HCT116 (cell line): ENCODE measurements at regions not wholly inside any gene's neighbourhood (a gene's known extent, or its start where the extent isn't known, plus 50 kb on each side); places are given as distances from the start of the nearest gene placed in this dataset.

Experiments used
- CBX3 ChIP-seq: IDR thresholded peaks from 2 replicates; pipeline ENCODE4 v1.6.1; 2012; ENCODE audit warnings: low read depth
- CTCF ChIP-seq, 3 experiments: fragments of 200-600 bp in 1 of 3; sonication (generic) in 1 of 3; IDR thresholded peaks in 2 of 3; conservative IDR thresholded peaks in 1 of 3; 2 replicates each; pipeline ENCODE4 v1.5.1; 2012 to 2017; ENCODE audit warnings: low read depth in 2 of 3, low read length in 2 of 3, antibody characterized with exemption in 1 of 3, borderline replicate concordance in 1 of 3, control low read depth in 1 of 3, mild to moderate bottlenecking in 1 of 3, mixed read lengths in 1 of 3, mixed run types in 1 of 3, moderate library complexity in 1 of 3; ENCODE audit not compliant: insufficient read depth in 1 of 3
- EGR1 ChIP-seq: IDR thresholded peaks from 2 replicates; pipeline ENCODE4 v1.6.1; 2012; ENCODE audit warnings: low read depth
- EZH2phosphoT487 ChIP-seq: fragments of 200-600 bp; IDR thresholded peaks from 2 replicates; pipeline ENCODE4 v1.6.1; 2018; ENCODE audit warnings: antibody characterized with exemption, borderline replicate concordance
- POLR2A ChIP-seq: IDR thresholded peaks from 2 replicates; pipeline ENCODE4 v1.7.0; 2011; ENCODE audit warnings: borderline replicate concordance; ENCODE audit not compliant: insufficient read depth, insufficient read length; ENCODE audit errors: extremely low read depth
- POLR2AphosphoS5 ChIP-seq: IDR thresholded peaks from 2 replicates; pipeline ENCODE4 v1.6.1; 2011; ENCODE audit warnings: mild to moderate bottlenecking, low read depth, low read length, moderate library complexity
- RAD21 ChIP-seq: IDR thresholded peaks from 2 replicates; pipeline ENCODE4 v1.6.1; 2012; ENCODE audit warnings: low read depth, mild to moderate bottlenecking
- REST ChIP-seq: IDR thresholded peaks from 2 replicates; pipeline ENCODE4 v1.6.1; 2012; ENCODE audit warnings: low read depth
- SIN3A ChIP-seq: IDR thresholded peaks from 2 replicates; pipeline ENCODE4 v1.6.1; 2012; ENCODE audit warnings: low read depth
- YY1 ChIP-seq: IDR thresholded peaks from 2 replicates; pipeline ENCODE4 v1.6.1; 2011; ENCODE audit warnings: low read length, low read depth, moderate library complexity, mild to moderate bottlenecking; ENCODE audit not compliant: insufficient replicate concordance; ENCODE audit errors: extremely low read depth
- TF ChIP-seq, protein P1 (sequence below): IDR thresholded peaks from 2 replicates; pipeline ENCODE4 v1.6.1; 2012

- no peak for TF ChIP-seq CTCF (IDR thresholded peaks at IDR 0.05 in 2 of 3, conservative IDR thresholded peaks at IDR 0.05 in 1 of 3; ENCODE audit: borderline replicate concordance in 1 of 3, insufficient read depth in 1 of 3, low read depth in 2 of 3, low read length in 2 of 3)
- no peak for TF ChIP-seq YY1
- no peak for TF ChIP-seq CBX3
- no peak for TF ChIP-seq POLR2AphosphoS5
- no peak for TF ChIP-seq EZH2phosphoT487
- no peak for TF ChIP-seq SIN3A
- no peak for TF ChIP-seq POLR2A
- TF ChIP-seq RAD21: no peak
- TF ChIP-seq, protein P1, sequence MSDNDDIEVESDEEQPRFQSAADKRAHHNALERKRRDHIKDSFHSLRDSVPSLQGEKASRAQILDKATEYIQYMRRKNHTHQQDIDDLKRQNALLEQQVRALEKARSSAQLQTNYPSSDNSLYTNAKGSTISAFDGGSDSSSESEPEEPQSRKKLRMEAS: no peak
- TF ChIP-seq EGR1: no peak
- no peak for TF ChIP-seq REST
Measured at GRCh38 chr2:53114991-53115390, 652.6 kb upstream of the CHAC2 start.
